MM.1S (cell line): ENCODE measurements at regions not wholly inside any gene's neighbourhood (a gene's known extent, or its start where the extent isn't known, plus 50 kb on each side); places are given as distances from the start of the nearest gene placed in this dataset.

Experiments
- EZH2phosphoT487 ChIP-seq: fragments of 300-600 bp; sonication (generic); IDR thresholded peaks from 2 replicates; pipeline ENCODE4 v1.6.1; 2018; ENCODE audit warnings: antibody characterized with exemption, low read length
- TF ChIP-seq, protein P1 (sequence below): fragments of 300-600 bp; sonication (generic); IDR thresholded peaks from 2 replicates; pipeline ENCODE4 v1.5.1; 2016; ENCODE audit warnings: antibody characterized with exemption, low read length, mixed read lengths

DNA sequence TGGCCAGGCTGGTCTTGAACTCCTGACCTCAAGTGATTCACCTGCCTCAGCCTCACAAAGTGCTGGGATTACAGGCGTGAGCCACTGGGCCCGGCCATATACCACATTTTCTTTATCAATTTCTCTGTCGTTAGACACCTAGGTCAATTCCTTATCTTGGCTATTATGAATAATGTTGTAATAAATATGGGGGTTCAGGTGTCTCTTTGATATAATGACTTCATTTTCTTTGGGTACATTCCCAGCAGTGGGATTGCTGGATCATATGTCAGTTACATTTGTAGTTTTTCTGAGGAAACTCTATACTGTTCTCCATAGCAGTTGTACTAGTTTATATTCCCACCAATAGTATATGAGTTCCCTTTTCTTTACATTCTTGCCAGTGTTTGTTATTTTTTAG is 67.8 kb upstream of the DDHD1 start:
- TF ChIP-seq, protein P1, sequence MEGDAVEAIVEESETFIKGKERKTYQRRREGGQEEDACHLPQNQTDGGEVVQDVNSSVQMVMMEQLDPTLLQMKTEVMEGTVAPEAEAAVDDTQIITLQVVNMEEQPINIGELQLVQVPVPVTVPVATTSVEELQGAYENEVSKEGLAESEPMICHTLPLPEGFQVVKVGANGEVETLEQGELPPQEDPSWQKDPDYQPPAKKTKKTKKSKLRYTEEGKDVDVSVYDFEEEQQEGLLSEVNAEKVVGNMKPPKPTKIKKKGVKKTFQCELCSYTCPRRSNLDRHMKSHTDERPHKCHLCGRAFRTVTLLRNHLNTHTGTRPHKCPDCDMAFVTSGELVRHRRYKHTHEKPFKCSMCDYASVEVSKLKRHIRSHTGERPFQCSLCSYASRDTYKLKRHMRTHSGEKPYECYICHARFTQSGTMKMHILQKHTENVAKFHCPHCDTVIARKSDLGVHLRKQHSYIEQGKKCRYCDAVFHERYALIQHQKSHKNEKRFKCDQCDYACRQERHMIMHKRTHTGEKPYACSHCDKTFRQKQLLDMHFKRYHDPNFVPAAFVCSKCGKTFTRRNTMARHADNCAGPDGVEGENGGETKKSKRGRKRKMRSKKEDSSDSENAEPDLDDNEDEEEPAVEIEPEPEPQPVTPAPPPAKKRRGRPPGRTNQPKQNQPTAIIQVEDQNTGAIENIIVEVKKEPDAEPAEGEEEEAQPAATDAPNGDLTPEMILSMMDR: no peak
- TF ChIP-seq EZH2phosphoT487: no peak
